HG03064 (cell line): ENCODE measurements at regions not wholly inside any gene's neighbourhood (a gene's known extent, or its start where the extent isn't known, plus 50 kb on each side); places are given as distances from the start of the nearest gene placed in this dataset.
"Not testable (repeated sequence)": the region's sequence is repeated elsewhere in the genome, so short reads cannot be mapped to it uniquely, and the experiment has no call there.

ENCODE experiments used
- ATAC-seq: cut with Tn5 transposase; IDR thresholded peaks from one replicate; pipeline ENCODE4 v1.9.1; 2021; ENCODE audit warnings: low read depth; ENCODE audit not compliant: unreplicated experiment

DNA sequence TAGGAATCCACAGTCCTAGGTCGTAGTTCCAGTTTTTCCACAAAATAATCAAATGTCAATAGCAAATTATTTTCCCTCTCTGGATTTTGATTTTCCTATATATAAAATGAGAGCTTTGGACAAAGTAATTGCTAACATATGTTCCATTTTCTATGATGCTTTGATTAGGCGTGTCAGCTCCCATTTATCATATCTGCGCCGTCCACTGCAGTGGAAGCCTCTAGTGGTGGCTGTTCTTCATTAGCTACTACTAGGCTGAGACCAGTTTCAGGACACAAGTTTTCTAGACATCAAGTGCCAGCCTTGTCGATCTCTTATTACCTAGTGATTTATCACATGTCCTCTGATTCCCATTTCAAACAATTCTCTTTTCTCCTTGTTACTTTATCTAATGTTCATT lies 271.5 kb downstream of the TUSC7 start:
- no peak for ATAC-seq

DNA sequence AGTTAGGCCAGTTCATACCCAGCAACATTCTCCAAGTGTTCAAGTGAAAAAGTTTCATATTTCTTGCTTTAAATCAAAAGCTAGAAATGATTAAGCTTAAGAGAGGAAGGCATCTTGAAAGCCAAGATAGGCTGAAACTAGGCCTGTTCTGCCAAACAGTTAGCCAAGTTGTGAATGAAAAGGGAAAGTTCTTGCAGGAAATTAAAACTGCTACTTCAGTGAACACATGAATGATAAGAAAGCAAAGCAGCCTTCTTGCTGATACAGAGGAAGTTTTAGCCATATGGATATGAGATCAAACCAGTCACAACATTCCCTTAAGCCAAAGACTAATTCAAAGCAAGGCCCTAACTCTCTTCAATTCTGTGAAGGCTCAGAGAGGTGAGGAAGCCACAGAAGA lies 274.7 kb downstream of the TUSC7 start:
- ATAC-seq, result no peak

DNA sequence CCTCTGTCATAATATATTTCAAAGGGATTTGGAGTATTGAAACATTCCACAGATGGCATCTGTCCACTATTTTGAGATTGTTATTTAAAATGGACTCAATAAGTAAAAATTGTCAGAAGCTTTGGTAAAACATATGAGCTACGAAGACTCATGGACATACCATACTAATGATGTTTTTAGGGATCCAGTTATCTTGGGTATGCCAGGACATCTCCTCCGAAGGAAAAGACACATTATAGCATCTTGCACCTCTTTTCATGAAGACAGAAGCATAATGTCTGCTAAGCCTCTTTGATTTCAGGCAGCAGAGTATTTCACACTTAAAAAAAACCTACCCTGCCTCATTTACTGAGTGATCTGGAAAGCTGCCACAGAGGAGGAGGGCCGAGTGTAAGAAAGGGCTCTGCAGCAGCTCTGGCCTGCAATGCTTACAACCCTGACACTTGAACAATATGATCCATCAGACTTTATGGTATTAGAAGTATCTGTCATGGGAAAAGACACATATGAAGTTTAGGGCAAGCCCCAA lies 284.8 kb downstream of the TUSC7 start:
- no peak for ATAC-seq

DNA sequence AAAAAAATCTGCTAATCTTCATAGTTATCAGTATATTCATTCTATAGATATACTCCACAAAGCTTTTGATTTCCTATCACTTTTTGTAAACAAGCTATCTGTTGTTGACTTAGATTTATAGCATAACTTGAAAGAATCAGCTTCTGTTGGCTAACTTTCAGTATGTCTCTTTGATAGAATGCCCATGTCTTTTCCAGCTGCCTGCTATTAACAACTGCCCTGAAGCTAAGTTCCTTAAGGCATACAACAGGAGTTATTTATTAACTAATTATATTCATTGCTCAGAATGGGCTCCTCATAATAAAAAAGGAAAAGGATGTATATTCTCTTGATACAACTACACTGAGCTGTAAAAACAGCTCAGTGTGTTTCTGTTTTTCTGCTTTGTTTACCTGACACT lies 293.9 kb downstream of the TUSC7 start:
- no peak for ATAC-seq

DNA sequence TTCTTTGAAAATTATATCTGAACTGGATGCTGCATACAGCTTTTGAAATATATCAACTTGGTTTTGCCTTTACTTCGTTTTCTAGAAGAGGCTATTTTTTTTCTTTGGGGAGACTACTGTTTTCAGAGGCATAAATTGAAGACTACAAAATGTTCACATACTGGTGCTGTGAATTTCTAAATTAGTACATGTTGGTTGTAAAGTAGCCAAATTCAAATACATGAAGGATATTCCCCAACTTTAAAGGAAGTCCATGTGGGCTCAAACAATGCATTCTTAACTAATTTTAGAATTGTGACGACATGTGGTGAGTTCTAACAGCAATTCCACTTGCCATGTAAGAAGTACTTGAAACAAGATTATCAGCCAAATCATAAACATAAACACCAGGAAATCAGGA lies 295.7 kb downstream of the TUSC7 start:
- no peak for ATAC-seq

DNA sequence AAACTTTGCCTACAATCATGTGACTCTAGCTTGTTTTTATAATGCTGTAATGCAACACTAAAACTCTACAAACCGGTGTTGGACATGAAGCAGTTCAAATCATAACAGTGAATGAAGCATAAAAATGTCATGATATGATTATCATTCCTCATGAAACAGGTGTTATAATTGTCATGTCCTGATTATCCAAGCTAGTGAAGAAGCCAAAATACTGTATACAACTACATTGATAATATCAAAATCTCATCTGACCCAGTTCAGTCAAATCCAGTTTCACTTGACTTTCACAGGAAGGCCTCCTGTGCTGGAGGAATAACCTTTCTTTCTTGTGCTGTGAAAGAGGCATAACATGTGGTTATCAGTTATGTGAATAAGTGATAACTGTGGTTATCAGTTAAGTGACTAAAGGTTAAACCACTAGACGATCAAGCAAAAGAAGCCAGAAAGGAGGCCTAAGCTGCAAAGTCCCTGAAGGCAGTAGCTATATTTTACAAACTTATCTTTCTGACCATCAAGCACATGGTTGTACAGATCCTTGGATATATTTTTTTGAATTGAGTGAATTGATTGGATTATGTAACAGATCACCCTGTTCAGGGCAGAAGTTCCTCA lies 296.4 kb downstream of the TUSC7 start:
- no peak for ATAC-seq

DNA sequence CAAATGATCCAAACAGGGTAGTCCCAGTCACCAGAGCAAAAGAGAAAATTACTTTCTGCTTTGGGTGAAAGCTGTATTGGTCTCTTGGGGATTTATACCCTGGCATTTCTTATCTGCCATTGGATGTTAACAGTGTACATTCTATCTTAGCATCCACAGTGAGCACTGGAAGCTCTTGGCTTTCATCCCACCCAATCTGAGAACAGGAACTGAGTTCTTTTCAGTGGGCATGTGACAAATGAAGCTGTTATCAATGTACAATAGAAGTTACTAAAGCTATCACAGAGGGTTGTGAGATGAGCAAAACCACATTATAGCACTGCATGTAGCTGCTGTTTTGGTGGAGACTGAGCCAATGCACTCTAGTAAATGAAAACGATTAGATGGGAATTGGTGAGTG lies 300.7 kb downstream of the TUSC7 start:
- ATAC-seq, result no peak

DNA sequence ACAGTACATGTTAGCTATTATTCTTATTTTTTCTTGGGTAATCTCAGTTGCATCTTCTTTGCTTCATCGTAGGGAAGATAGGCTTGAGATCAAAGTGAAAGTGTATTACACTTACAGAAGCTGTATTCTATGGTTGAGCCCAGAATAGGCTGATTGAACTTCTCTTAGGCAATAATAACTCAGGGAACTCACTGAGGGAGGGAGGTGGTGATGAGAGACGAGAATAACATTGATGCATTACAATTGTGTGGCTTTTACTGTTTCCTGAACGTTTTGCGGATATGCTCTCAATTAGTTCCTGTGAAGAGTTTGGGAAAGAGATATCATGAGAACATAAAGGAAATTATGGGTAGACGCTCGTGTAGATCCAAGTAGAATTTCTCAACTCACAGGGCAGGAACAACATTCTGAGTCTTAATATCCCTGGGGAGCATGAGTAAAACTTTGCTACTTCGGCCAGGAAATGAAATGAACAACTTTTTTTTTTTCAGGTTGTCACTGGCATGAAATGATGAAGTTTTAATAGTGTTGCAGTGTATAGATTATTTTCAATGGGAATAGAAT lies 302.2 kb downstream of the TUSC7 start:
- ATAC-seq, result no peak

DNA sequence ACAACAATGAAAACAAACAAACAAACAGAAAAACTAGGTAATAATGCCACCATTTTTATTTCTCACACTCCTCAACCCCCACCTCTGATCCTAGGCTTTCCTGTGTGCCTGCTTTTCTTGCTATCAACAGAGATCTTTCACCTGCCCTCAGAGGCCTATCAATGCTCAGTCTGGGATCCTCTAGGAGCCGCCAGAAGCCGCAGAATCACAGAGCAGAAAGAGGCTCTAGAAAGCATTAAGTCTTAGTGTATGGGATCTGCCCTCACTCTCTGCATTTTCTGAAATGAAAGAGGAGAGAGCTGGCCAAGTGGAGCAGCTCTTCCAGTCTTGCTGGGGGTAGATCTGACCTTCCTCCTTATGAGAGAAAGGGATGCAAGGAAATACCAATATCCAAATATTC lies 306.8 kb downstream of the TUSC7 start:
- no peak for ATAC-seq

DNA sequence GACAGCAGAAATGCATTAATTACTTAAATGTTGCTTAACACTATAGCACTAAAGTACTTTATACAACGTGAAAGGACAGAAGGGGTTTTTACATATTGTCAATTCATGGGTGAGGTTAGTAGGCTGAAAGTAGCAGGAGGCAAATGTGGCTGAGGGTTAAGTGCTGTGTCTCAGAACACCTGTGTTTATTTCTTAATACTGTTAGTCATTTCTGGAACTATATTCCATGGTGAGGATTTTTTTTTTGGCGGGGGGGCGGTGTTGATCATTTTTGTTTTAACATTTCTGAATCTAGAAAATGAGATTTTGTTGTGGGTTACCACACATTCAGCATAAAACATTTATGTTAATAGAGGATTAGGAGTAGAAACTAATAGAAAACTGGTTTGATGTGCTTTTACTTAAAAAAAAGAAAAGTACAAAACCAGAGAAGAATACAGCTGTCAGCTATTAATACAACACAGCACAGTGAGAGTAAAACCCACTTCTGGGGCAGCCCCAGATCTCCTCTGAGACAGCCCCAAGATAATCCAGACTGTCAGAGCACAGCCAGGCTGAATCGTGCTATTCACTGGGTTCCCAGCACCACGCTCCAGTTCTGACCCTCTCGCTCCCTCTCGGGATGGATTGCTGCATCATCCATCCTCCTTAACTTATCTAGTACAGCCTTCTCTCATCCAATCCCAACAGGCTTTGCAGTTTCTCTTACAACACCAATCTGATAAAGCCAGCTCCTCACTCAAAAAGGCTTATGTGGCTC lies 307.7 kb downstream of the TUSC7 start:
- peak; percentile 81 for ATAC-seq

DNA sequence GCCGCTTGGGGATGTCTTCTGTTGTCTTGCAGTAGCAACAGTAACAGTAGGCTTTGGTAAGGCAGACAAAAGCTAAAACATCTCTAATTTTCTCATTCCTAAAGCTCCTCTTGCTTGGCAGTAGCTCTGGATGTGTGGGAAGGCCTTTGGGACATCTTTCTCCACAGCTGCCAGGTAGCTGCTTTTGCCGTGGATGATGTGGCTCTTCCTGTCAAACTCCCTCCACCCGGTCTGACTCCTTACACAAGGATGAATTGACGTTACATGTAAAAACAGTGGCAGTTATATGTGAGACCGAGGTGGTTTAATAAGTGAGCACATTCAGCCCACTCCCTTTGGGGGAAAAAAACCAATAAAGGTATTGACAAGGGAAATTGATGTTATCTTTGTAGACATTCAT lies 309.1 kb downstream of the TUSC7 start:
- no peak for ATAC-seq

DNA sequence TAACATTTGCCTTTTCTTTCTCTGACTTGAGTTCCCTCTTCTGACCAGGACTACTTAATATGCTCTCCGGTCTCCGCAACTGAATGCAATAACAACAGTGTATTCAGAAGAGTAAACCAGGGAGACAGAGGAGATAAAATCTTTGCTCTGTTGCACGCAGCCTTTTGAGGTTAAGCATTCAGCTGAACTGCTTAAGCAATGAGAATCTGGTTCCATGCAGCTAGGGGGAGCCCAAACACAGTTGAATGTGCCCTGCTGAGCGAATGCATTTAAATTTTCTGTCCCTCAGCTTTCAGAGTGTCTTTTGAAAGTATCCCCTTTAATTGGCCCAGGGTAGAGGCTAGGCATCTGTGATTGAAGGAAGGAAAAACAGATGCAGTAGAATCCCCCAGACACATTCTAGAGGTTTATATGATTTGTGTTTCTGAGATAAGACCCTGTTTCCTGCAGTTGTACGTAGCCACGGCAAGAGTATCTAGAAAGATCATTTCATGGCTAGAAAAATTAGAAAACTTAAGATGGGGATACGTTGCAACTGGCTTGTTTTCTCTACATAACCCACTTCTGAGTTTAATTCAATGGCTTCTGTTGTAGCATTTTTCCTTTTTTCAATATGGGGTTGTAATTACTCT lies 309.6 kb downstream of the TUSC7 start:
- ATAC-seq, result peak; percentile 56

DNA sequence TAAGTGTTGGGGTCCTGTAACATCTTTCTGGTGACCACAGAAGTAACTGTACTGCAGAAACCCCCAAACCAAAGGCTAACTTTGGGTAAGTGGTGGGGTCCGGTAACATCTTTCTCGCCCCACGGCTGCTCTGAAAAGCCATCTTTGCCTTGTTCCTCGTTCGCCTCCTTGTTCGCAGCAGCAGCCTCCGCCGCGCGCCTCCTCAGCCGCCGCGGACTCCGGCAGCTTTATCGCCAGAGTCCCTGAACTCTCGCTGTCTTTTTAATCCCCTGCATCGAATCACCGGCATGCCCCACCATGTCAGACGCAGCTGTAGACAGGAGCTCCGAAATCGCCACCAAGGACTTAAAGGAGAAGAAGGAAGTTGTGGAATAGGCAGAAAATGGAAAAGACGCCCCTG lies 316.8 kb downstream of the TUSC7 start:
- no peak for ATAC-seq

DNA sequence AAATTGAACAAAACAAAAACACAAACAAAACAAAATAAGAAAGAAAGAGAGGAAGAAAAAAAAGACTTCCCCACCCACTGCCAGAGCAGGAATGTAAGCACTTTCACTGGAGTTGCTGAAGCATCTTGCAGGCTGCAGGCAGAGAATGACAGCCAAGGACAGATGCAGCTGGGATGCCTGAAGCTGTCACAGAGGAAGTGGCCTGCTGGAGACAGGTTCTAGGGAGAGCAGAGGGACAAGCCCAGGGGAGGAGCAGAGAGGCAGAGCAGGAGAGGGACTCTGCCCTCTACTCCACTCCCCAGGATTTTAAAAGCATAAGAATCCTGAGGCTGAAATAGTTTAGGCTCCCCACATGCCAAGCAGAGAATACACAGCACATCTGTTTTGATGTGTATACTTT lies 326.2 kb downstream of the TUSC7 start:
- no peak for ATAC-seq

DNA sequence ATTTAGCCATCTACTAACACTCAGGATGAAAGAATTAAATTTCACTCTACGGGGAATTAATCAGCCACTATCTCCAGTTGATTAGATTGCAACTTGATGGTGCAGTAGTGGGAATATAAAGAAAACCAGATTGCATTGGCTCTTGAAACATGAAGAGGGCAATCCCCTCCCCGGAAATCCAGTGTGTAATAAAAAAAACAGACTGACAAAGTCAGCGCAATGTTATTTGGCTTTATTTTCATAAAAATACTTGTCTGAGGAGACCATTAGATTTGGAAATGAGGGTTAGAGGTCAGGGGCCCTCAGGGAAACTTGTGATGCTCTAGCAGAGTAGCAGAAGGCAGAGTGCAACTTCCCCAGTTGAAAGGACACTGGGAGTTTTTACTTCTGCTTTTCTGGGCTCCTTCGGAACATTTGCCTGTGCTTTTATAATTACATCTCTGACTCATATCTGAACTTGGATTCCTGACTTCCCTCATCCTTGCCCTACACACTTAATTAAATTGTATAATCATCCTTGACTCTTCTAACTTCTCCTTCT lies 326.8 kb downstream of the TUSC7 start:
- no peak for ATAC-seq

DNA sequence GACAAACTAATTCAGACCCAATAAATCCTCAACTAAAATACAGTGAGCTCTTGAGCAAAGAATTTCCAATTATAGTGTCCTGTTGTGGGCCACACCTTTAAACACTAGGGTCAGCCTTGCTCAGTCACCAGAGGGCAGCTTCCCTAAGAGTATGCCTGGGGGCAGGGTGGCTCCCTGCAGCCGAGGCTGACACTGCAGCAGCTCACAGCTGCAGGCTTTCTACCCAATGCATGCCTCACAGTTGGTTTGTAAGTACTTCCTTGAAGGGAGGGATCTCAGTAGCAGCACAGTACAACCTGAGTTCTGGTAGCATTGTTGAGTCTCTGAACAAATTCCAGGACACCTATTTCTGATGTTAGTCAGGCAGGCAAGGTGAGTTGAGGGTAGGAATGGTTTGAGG lies 335.6 kb downstream of the TUSC7 start:
- no peak for ATAC-seq

DNA sequence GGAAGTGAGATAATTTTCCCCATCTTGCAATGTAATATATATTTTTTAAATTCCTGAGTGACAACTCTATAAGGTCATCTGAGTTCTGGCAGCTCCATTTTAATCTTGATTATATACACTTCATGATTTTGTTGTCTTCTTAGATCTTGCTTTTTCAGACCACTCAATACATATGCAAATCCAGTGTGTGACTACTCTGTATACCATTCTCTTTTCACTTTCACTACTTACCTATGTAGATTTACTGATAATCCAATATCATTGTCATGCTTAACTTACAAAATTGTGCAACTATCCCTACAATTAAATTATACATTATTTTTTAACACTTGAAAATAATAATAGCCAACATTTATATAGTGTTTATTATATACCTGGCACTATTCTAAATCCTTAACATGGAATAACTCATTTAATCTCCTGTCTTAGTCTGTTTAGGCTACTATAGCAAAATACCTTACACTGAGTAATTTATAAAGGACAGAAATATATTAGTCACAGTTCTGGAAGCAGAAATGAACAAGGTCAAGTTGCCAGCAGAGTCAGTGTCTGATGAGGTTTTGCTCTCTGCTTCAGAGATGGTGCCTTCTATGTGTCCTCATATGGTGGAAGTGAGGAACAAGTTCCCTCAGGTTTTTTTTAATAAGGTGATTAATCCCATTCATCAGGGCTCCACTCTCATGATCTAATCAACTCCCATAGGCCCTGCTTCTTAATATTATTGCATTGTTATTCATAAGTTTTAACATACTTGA lies 338.5 kb downstream of the TUSC7 start:
- ATAC-seq, result no peak

DNA sequence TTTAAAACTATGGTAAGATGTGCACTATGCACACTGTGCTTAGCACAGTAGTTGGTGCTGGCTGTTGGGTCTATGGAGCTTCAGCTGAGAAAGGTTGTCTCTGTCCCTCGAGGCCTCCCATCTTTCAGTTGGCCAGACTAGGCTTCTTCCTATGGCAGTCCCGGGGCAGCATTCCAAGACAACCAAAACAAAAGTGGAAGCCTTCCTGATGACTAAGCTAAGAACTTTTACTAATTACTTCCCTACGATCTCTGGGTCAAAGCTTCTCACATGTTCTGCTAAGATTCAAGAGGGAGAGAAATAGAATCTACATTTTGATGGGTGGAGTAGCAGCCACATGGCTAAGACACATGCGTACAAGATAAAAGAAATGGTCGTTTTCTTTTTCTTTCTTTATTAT lies 342.8 kb downstream of the TUSC7 start:
- no peak for ATAC-seq

DNA sequence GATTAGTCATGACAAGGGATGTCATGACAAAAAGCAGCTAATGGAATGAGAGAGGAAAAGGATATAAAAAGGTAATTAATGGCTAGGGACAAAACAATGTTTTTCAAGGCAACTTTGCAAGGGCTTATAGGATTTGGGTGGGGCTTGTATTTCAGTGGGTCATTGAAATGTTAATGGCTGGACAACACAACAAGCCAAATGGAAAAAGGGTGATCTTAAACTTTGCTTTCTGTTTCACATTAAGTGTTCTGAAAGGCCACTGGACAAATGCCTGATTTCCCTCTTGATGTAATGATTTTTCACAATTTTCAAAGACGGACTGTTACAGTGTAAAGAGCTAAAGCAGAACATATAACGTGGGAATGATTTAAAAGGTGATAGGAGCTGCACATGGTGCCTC lies 345.0 kb downstream of the TUSC7 start:
- ATAC-seq, result no peak

DNA sequence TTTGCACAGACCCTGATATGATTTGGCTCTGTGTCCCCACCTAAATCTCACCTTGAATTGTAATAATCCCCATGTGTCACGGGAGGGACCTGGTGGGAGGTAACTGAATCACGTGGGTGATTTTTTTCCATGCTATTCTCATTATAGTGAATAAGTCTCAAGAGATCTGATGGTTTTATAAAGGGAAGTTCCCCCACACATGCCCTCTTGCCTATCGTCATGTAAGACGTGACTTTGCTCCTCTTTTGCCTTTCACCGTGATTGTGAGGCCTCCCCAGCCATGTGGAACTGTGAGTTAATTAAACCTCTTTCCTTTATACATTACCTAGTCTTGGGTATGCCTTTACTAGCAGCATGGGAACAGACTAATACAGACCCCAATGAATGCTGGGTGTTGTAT lies 347.4 kb downstream of the TUSC7 start:
- ATAC-seq, result not testable (repeated sequence)
